ENCODE measurements at regions not wholly inside any gene's neighbourhood (a gene's known extent, or its start where the extent isn't known, plus 50 kb on each side); places are given as distances from the start of the nearest gene placed in this dataset.

DNA sequence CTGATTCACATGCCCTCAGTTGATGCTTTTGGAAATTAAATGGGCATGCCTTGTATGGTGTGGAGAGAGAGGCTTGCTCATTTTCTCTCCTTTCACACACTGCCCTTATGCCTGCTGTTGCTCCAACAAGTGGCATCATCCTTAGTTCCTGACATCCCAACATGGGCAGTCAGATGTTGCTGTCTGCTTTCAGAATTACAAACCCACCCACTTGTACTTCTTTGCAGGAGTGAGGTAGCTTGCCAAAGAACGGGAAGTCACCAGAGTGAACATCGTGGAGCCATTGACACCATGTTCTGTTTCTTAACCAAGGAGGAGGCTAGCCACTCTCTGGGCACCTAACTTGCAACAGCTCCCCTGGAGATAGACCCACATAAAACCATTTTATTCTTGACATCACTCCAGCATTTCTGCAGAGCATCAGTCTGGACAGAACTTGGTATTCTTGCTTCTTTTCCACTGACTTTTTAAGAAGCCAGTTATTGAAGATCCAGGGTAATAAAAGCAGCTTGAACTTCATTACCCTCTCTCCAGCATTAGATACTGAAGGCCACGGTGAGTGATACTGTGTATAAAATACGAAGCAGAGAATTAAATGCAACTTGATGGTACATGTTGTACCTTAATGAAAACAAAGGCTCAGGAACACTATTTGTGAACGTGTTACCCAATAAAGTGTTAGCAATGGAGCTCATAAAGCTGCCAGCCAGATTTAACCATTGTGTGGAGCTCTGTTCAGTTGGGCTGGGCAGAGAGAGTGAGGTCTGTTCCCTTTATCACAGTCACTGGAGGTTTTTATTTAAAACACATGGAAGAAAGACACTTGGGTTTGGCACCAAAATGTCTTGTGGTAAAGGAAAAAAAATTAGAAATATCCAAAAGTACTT is 195.8 kb upstream of the HABP2 start:
- BruUV-seq (replicated peaks): no TSS peak
- ChIA-PET POLR2A (ENCODE audit: low non-redundant PET) (no interaction called here), CTCF (no interaction called here)
- no peak for TF ChIP-seq EZH2 (IDR thresholded peaks at IDR 0.05; ENCODE audit: borderline replicate concordance, low read depth, low read length, poor library complexity, severe bottlenecking)
- TF ChIP-seq, protein P1, sequence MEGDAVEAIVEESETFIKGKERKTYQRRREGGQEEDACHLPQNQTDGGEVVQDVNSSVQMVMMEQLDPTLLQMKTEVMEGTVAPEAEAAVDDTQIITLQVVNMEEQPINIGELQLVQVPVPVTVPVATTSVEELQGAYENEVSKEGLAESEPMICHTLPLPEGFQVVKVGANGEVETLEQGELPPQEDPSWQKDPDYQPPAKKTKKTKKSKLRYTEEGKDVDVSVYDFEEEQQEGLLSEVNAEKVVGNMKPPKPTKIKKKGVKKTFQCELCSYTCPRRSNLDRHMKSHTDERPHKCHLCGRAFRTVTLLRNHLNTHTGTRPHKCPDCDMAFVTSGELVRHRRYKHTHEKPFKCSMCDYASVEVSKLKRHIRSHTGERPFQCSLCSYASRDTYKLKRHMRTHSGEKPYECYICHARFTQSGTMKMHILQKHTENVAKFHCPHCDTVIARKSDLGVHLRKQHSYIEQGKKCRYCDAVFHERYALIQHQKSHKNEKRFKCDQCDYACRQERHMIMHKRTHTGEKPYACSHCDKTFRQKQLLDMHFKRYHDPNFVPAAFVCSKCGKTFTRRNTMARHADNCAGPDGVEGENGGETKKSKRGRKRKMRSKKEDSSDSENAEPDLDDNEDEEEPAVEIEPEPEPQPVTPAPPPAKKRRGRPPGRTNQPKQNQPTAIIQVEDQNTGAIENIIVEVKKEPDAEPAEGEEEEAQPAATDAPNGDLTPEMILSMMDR (conservative IDR thresholded peaks at IDR 0.05; ENCODE audit: low read depth, low read length): no peak
- Histone ChIP-seq H3K4me3 (ENCODE audit: low read depth, low read length, poor library complexity, severe bottlenecking) (no peak overlapping the region), H3K9me3 (ENCODE audit: low read depth, low read length, poor library complexity, severe bottlenecking) (no peaks in the 10 kb centered on the region), H3K27ac (ENCODE audit: low read depth, low read length, poor library complexity, severe bottlenecking) (no peak overlapping the region), H3K36me3 (ENCODE audit: insufficient read depth, low read length, poor library complexity, severe bottlenecking) (no peaks in the 10 kb centered on the region), H3K4me1 (ENCODE audit: insufficient read depth, low read length, poor library complexity, severe bottlenecking) (no peaks in the 10 kb centered on the region), H3K27me3 (replicated peaks; ENCODE audit: insufficient read depth, low read depth, low read length, poor library complexity) (no peaks in the 10 kb centered on the region)
- DNase-seq (ENCODE audit: low spot score): no peak
- intact Hi-C loops (cut with micrococcal nuclease; ENCODE audit: unreplicated experiment): no loop called here

DNA sequence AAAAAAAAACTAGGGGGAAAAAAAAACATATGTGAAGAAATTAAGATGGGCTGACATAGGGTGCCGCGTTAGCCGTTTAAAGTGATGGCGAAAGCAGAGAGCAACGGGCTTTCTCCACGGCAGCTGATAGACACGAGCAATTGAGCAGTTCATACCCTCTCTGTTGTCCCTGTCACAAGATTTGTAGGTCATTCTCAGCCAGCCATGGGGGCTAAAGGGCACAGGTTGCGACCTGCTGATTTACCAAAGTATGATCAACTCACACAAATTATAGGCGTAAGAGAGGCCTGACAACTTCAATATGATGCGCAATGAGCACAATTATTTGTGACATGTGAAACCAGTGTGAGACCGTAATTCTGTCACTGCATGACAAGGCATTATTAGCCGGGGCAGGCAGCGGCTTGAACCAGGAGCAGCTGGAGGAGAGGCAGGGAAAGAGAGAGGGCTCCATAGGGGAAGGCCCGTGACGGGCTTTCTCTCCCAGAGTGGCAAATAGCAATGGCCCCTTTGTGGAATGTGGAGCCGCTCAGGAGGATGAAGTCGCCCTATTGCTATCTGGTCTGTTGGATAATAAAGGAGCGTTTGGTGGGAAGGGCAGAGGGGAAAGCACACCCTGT is 195.1 kb upstream of the HABP2 start:
- no peaks in the 10 kb centered on the region for H3K9me3 ChIP-seq (ENCODE audit: low read depth, low read length, poor library complexity, severe bottlenecking)
- CTCF ChIA-PET: no interaction called here
- no TSS peak for BruUV-seq (replicated peaks)
- intact Hi-C loops (cut with micrococcal nuclease; ENCODE audit: unreplicated experiment): no loop called here
- H3K4me1 ChIP-seq (ENCODE audit: insufficient read depth, low read length, poor library complexity, severe bottlenecking): no peaks in the 10 kb centered on the region
- no peak for DNase-seq (ENCODE audit: low spot score)
- H3K4me3 ChIP-seq (ENCODE audit: low read depth, low read length, poor library complexity, severe bottlenecking): no peak overlapping the region
- TF ChIP-seq, protein P1 (conservative IDR thresholded peaks at IDR 0.05; ENCODE audit: low read depth, low read length): no peak
- no peak for TF ChIP-seq EZH2 (IDR thresholded peaks at IDR 0.05; ENCODE audit: borderline replicate concordance, low read depth, low read length, poor library complexity, severe bottlenecking)
- H3K27ac ChIP-seq (ENCODE audit: low read depth, low read length, poor library complexity, severe bottlenecking): no peak overlapping the region
- POLR2A ChIA-PET (ENCODE audit: low non-redundant PET): no interaction called here
- no peaks in the 10 kb centered on the region for H3K36me3 ChIP-seq (ENCODE audit: insufficient read depth, low read length, poor library complexity, severe bottlenecking)
- H3K27me3 ChIP-seq (replicated peaks; ENCODE audit: insufficient read depth, low read depth, low read length, poor library complexity): no peaks in the 10 kb centered on the region

DNA sequence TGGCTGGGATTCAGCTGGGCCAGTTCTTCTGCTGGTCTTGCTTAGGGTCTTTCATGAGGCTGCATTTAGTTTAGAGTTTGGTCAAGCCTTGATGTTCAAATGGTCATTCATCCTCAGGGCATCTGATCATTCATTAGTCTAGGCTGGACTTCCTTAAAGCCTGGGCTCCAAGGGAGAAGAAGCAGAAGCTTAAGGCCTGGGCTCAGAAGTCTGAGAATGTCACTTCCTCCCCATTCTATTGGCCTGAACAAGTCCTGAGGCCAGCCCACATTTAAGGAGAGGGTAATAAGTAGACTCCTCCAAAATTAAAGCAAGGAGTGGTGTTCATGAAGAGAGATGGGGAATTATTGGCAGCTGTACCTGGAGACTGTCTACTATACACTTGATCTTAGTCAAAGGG is 193.2 kb upstream of the HABP2 start:
- Histone ChIP-seq H3K27me3 (replicated peaks; ENCODE audit: insufficient read depth, low read depth, low read length, poor library complexity) (no peaks in the 10 kb centered on the region), H3K4me3 (ENCODE audit: low read depth, low read length, poor library complexity, severe bottlenecking) (no peak overlapping the region), H3K4me1 (ENCODE audit: insufficient read depth, low read length, poor library complexity, severe bottlenecking) (no peaks in the 10 kb centered on the region), H3K9me3 (ENCODE audit: low read depth, low read length, poor library complexity, severe bottlenecking) (no peaks in the 10 kb centered on the region), H3K36me3 (ENCODE audit: insufficient read depth, low read length, poor library complexity, severe bottlenecking) (no peaks in the 10 kb centered on the region), H3K27ac (ENCODE audit: low read depth, low read length, poor library complexity, severe bottlenecking) (no peak overlapping the region)
- intact Hi-C loops (cut with micrococcal nuclease; ENCODE audit: unreplicated experiment): no loop called here
- ChIA-PET CTCF (no interaction called here), POLR2A (ENCODE audit: low non-redundant PET) (no interaction called here)
- TF ChIP-seq, protein P1 (conservative IDR thresholded peaks at IDR 0.05; ENCODE audit: low read depth, low read length): no peak
- TF ChIP-seq EZH2 (IDR thresholded peaks at IDR 0.05; ENCODE audit: borderline replicate concordance, low read depth, low read length, poor library complexity, severe bottlenecking): no peak
- DNase-seq (ENCODE audit: low spot score): no peak
- no TSS peak for BruUV-seq (replicated peaks)
